GM13976 (cell line): ENCODE measurements at regions not wholly inside any gene's neighbourhood (a gene's known extent, or its start where the extent isn't known, plus 50 kb on each side); places are given as distances from the start of the nearest gene placed in this dataset.

Experiments used
- DNase-seq: peaks from one replicate; pipeline ENCODE4 v3.0.0; 2012; ENCODE audit warnings: low spot score
- in situ Hi-C: fragments of 300-500 bp; cut with MboI; formaldehyde crosslinking; loops from one replicate; pipeline ENCODE4 v1.12.0; 2022; ENCODE audit warnings: low sequenced_read_pairs, mixed read lengths, inconsistent platforms; ENCODE audit not compliant: unreplicated experiment
- TF ChIP-seq, protein P1 (sequence below): IDR thresholded peaks from 2 replicates; pipeline ENCODE4 v1.5.1; 2012; ENCODE audit warnings: borderline replicate concordance, mild to moderate bottlenecking; ENCODE audit not compliant: insufficient read depth; ENCODE audit errors: extremely low read depth, missing control alignments, control extremely low read depth

- in situ Hi-C loops, result no loop called here
- TF ChIP-seq, protein P1, sequence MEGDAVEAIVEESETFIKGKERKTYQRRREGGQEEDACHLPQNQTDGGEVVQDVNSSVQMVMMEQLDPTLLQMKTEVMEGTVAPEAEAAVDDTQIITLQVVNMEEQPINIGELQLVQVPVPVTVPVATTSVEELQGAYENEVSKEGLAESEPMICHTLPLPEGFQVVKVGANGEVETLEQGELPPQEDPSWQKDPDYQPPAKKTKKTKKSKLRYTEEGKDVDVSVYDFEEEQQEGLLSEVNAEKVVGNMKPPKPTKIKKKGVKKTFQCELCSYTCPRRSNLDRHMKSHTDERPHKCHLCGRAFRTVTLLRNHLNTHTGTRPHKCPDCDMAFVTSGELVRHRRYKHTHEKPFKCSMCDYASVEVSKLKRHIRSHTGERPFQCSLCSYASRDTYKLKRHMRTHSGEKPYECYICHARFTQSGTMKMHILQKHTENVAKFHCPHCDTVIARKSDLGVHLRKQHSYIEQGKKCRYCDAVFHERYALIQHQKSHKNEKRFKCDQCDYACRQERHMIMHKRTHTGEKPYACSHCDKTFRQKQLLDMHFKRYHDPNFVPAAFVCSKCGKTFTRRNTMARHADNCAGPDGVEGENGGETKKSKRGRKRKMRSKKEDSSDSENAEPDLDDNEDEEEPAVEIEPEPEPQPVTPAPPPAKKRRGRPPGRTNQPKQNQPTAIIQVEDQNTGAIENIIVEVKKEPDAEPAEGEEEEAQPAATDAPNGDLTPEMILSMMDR, result no peak
- peak; percentile 50 for DNase-seq
These were observed 459.4 kb downstream of the FOXO1 start for GRCh38 chr13:40207001-40207478.

DNA sequence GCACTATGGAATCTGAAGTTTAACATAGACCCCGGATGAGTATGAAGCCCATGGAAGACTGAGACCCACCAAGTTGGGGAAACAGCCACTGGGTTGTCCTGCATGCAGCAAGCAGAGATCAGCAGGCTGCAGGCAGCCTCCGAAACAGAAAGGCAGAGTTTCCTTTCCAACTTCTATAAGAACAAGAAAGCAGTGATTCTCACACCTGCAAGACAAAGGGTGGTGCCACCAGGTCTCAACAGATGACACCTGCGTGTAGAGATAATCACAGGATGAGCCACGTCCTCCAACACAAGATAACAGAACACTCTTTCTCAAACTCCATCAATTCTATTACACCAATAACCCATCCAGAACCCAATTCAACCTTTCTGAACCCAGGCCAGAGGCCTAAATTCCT, 457.9 kb downstream of the FOXO1 start:
- TF ChIP-seq, protein P1, result no peak
- in situ Hi-C loops, result no loop called here
- DNase-seq, result no peak

DNA sequence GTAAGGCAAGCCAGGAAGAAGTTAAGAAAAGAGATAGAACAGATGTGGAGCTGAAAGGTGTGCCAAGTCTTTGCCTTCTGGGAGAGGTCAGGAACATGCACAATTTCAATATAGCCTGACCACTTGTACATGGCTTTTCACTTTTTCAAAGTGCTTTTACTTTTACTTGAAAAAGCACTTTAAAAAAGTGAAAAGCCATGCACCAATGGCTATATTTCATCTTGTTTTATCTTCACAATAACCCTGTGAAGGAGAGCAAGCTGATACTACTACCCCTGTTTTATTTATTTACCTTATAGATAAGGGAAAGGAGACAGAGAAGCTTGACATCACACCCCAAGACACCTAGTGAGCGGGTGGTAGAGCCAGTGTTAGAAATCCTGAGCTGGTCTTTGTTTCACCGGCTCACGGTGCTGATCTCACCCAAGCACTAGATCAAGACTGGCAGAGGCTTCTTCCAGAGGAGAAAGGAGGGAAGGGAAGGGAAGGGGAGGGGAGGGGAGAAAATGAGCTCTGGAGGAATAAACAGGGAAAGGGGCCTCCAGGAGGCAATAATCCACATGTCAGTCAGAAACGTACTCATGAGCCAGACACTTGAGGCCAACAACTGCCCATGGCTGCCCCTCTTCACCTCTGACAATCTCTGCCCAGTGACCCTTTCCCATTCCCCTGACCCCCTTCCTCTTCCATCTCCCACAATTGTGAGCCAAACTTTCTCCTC, 455.4 kb downstream of the FOXO1 start:
- TF ChIP-seq, protein P1, result no peak
- DNase-seq, result no peak
- in situ Hi-C loops, result no loop called here

DNA sequence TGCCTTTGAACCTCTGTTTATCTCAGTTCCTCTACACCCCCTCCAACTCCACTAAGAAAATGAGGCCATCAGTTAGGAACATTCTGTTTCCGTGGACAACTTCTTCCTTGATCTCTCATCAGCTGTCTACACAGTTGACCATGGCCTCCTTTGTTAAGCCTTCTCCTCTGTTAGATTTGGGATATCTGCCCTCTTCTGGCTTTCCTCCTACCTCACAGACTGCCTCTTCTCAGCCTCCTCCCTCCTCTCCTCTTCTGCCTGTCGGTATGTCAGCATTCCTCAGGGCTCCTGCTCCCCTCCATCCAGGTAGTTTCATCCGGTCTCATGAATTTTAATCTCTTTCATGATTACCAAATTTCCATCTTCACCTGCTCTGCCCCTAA, 454.9 kb downstream of the FOXO1 start:
- TF ChIP-seq, protein P1, result no peak
- in situ Hi-C loops, result no loop called here
- DNase-seq, result no peak

- in situ Hi-C loops, result no loop called here
- TF ChIP-seq, protein P1, result no peak
- DNase-seq, result no peak
These were observed 452.7 kb downstream of the FOXO1 start for GRCh38 chr13:40213779-40214178.

DNA sequence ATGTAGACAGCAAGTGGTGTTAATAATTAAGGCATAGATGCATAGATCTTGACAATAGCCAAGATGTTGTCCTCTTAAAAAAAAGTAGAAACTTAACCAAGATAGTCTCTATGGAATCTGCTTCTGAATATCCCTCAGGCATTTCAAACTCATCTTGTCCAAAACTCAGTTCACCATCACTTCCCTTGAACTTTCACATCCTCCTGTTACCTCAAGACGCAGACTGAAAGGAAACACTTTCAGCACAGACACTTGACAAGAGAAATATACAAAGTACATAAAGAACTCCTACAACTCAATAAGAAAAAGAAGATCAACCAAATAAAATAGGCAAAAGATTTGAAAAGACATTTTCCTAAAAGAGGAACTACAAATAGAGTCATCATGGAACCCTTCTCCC, 451.1 kb downstream of the FOXO1 start:
- TF ChIP-seq, protein P1, result no peak
- in situ Hi-C loops, result no loop called here
- DNase-seq, result no peak
